ENCODE measurements at regions not wholly inside any gene's neighbourhood (a gene's known extent, or its start where the extent isn't known, plus 50 kb on each side); places are given as distances from the start of the nearest gene placed in this dataset.

DNA sequence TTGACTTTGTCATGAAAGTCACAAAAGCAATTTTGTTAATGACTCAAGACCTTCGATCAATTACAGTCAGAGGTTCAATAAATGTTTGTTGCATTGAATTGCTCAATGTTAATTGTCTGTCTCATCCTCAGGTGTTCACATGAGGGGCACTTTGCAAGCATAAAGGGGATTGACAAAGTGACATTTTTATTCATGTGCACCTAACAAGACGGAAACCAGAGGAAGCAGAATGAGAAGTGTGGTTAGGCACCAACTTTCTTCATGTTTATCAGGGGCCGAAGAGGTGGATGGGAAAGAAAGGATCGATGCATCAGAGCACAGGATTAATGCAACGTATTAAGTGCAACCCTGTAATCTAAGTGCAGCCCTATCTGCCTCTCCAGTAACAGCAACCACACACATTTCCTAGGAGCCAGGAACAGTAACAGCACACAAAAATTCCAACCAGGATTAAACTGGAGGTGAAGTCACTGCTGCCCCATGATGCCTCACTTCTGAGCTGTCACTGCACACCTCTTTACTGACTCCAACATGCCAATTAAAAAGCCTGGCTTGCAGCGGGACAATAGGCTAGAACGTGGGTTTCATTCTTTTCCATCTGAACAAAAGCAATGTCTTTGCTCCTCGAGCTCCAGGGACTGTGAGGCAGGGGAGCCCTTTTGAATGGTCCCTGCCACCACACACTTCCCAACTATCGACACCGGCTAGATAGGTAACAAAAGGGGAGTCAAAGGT lies 262.7 kb downstream of the CD83 start (continued):
- TF ChIP-seq NFYC (CRISPR knock-in tag; IDR thresholded peaks at IDR 0.05) (no peak), HOXD1 (CRISPR knock-in tag; IDR thresholded peaks at IDR 0.05) (no peak)

DNA sequence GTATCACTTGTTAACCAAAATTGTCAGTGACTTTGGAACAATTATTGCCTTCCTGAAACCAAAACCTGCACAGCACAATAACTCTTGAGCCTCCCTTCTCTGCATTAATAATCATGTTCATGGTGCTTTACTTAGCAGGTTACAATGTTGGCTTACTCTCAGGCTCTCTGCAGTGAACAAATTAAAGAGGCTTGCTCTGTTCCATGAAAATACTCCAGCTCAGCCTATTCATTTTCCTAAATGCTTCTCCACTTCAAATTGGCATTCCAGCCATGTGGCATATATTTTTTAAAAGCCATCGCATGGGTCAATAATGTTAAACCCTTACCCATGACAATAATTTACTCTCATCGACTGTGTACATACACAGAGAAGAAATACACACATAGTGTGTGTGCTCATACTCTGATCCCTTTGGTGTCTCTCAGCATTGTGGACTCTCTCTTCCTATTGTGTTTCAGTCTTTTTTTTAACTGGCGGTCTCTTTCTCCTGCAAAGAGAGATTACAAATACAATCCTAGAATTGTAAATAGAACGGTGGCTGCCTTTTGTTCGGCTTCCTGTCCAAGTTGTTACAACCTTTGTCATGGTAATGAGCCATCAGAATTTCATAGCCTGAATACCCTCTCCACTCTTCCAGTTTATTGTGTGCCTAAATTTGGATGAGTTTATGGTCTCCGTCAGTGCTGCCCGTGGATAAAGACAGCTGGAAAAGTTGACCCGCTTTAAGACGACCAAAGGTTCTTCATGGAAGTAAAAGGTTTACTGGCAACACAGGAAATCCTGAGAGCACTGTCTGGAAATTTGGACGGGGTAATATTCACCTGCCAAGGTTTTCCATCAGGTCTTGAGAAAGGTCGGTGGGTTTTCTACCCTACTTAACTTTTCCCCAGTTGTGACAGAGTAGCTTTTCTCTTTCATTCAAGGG lies 263.6 kb downstream of the CD83 start:
- POLR2A ChIA-PET, result no interaction called here
- FAIRE-seq, result no peak

More for the DNA sequence above, 263.6 kb downstream of the CD83 start:
- intact Hi-C loops (cut with micrococcal nuclease; ENCODE audit: unreplicated experiment) (no loop called here), in situ Hi-C loops (cut with HindIII; ENCODE audit: extremely low pct_ligation_motif_present, low pct_unique_long_range_greater_than_20kb) (no loop called here)
- no peak for TF ChIP-seq DBP (CRISPR knock-in tag; IDR thresholded peaks at IDR 0.05; ENCODE audit: not compliant biosample characterization)
- CTCF ChIA-PET (ENCODE audit: low intra/inter-chr PET ratio, low total read pairs), result no interaction called here
- Histone ChIP-seq H3K79me2 (ENCODE audit: insufficient read depth, low read length) (no peaks in the 10 kb centered on the region), H3K9me3 (ENCODE audit: low read length) (no peaks in the 10 kb centered on the region), H3K4me2 (ENCODE audit: low read depth, low read length) (no peak overlapping the region), H3K4me1 (ENCODE audit: insufficient read depth, low read length) (peaks cover 8% of the 10 kb centered on the region), H3K4me3 (replicated peaks in 1 of 3; ENCODE audit: insufficient read depth in 1 of 3, low read depth in 2 of 3, low read length in 3 of 3) (no peak overlapping the region), H3K36me3 (replicated peaks in 1 of 2; ENCODE audit: control insufficient read depth in 1 of 2, insufficient read depth in 2 of 2, low read length in 2 of 2) (no peaks in the 10 kb centered on the region), H2AFZ (ENCODE audit: low read length) (no peak overlapping the region), H3K9ac (ENCODE audit: insufficient read depth, low read depth, low read length) (no peak overlapping the region), H3K27me3 (ENCODE audit: control insufficient read depth in 1 of 2, insufficient read depth in 2 of 2, low read length in 2 of 2) (0 out of 5 replicates have a peak, but pooled peaks cover 1 to 3% of the 10 kb centered on the region in 2 experiments), H4K20me1 (ENCODE audit: insufficient read depth, low read length) (no peaks in the 10 kb centered on the region), H3K27ac (ENCODE audit: extremely low read length, insufficient read depth, low read length) (no peak overlapping the region)
- BruUV-seq (replicated peaks), result no TSS peak
- WGBS (ENCODE audit: low lambda C conversion rate), result 38% methylated on average over 11 of the region's 11 CpGs
- DNase-seq (ENCODE audit: low spot score), result no peak
- ATAC-seq, result no peak

Measured in HepG2 (cell line).